ENCODE measurements at regions not wholly inside any gene's neighbourhood (a gene's known extent, or its start where the extent isn't known, plus 50 kb on each side); places are given as distances from the start of the nearest gene placed in this dataset.

DNA sequence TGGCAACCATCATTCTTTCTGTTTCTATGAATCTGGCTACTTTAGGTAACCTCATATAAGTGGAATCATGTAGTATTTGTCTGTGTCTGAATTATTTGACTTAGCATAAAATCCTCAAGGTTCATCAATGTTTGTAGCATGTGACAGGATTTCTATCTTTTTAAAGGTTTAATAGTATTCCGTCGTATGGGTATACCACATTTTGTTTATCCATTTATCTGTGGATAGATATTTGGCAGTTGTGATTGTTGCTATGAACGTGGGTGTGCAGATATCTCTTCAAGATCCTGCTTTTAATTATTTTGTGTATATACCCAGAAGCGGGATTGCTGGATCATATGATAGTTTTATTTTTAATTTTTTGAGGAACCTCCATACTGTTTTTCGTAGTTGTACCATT, 421.7 kb downstream of the PCNX1 start:
- TF ChIP-seq TAF1 (IDR thresholded peaks at IDR 0.05; ENCODE audit: borderline replicate concordance, insufficient read depth, low read length) (no peak), POLR2AphosphoS5 (IDR thresholded peaks at IDR 0.05; ENCODE audit: low read depth, low read length) (no peak), SIN3A (IDR thresholded peaks at IDR 0.05; ENCODE audit: borderline replicate concordance, insufficient read depth, low read length) (no peak)
- TF ChIP-seq, protein P1, sequence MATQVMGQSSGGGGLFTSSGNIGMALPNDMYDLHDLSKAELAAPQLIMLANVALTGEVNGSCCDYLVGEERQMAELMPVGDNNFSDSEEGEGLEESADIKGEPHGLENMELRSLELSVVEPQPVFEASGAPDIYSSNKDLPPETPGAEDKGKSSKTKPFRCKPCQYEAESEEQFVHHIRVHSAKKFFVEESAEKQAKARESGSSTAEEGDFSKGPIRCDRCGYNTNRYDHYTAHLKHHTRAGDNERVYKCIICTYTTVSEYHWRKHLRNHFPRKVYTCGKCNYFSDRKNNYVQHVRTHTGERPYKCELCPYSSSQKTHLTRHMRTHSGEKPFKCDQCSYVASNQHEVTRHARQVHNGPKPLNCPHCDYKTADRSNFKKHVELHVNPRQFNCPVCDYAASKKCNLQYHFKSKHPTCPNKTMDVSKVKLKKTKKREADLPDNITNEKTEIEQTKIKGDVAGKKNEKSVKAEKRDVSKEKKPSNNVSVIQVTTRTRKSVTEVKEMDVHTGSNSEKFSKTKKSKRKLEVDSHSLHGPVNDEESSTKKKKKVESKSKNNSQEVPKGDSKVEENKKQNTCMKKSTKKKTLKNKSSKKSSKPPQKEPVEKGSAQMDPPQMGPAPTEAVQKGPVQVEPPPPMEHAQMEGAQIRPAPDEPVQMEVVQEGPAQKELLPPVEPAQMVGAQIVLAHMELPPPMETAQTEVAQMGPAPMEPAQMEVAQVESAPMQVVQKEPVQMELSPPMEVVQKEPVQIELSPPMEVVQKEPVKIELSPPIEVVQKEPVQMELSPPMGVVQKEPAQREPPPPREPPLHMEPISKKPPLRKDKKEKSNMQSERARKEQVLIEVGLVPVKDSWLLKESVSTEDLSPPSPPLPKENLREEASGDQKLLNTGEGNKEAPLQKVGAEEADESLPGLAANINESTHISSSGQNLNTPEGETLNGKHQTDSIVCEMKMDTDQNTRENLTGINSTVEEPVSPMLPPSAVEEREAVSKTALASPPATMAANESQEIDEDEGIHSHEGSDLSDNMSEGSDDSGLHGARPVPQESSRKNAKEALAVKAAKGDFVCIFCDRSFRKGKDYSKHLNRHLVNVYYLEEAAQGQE (IDR thresholded peaks at IDR 0.05; ENCODE audit: insufficient read depth in 1 of 2, low read depth in 2 of 2, low read length in 2 of 2), result no peak
